Activated CD8-positive, alpha-beta memory T cell treated with anti-CD3 and anti-CD28 coated beads, Interleukin-2, amount 10 ng/mL, durations not matched to agents 7 days and 5 days (primary cell): ENCODE measurements at regions not wholly inside any gene's neighbourhood (a gene's known extent, or its start where the extent isn't known, plus 50 kb on each side); places are given as distances from the start of the nearest gene placed in this dataset.
A peak's percentile ranks its signal among the peaks of the same experiment; 100 is the strongest.
"Not testable (repeated sequence)": the region's sequence is repeated elsewhere in the genome, so short reads cannot be mapped to it uniquely, and the experiment has no call there.

Experiments
- ATAC-seq: fragments of 150-1000 bp; cut with Tn5 transposase; one replicate; pipeline ENCODE4 v1.10.0; 2021; ENCODE audit warnings: moderate library complexity
- CTCF ChIA-PET: fragments of 350-600 bp; sonication (Branson Sonifier 250); formaldehyde crosslinking; loops from one replicate; lab custom pipeline; 2021; ENCODE audit warnings: antibody characterized with exemption; lab: Charles Lee
- DNase-seq: peaks from one replicate; pipeline ENCODE4 v3.0.0-alpha.2; 2020
- H3K27ac Mint-ChIP-seq: one replicate; pipeline ENCODE4 v1.8.0; 2021; ENCODE audit warnings: mild to moderate bottlenecking, mixed read lengths
- H3K27me3 Mint-ChIP-seq: one replicate; pipeline ENCODE4 v1.8.0; 2021; ENCODE audit warnings: mixed read lengths
- H3K36me3 Mint-ChIP-seq: one replicate; pipeline ENCODE4 v1.8.0; 2021; ENCODE audit warnings: mild to moderate bottlenecking, mixed read lengths
- H3K4me1 Mint-ChIP-seq: one replicate; pipeline ENCODE4 v1.8.0; 2021; ENCODE audit warnings: mixed read lengths
- H3K4me3 Mint-ChIP-seq: one replicate; pipeline ENCODE4 v1.8.0; 2021; ENCODE audit warnings: mild to moderate bottlenecking, moderate library complexity, mixed read lengths
- H3K9me3 Mint-ChIP-seq: one replicate; pipeline ENCODE4 v1.8.0; 2022; ENCODE audit warnings: low read depth, mixed read lengths

DNA sequence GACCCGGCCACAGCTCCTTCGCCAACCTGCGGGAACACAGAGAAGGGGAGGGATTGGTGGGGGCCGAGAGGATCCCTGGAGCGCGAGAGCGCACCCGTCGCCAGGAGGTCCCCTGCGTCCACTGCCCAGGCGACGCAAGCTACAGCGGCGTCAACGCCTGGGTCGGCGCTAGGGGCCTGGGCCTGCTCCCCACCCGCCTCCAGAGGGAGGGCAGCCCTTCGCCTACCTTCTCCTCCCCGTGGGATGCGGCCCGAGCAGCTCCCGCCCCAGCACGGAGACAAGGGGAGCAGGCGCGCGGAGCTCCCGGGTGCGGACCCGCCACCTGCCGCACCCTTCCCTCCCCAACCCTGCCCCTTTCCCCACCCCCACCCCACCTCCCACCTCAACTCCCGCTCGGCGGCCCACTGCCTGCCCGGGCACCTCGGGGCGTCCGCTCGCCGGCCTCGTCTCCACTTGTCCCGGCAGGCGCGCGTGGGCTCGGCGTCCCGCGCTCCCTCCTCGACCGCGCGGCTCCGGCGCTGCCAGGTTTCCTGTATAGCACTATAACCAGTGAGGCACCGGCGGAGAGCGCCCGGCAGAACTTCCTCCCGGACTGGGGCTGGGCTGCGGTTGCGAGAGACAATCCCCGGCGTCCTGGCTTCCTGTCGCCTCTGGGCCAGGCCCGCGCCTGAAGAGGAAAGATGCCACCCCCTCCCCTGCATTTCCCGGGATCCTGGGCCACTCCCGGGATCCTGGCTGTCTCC lies 119.1 kb upstream of the SMURF2 start:
- ATAC-seq (peak; percentile 25), DNase-seq (peak; percentile 73)
- Mint-ChIP-seq H3K27ac (peak overlapping the region; percentile 73), H3K4me3 (peak overlapping the region; percentile 73), H3K36me3 (no peaks in the 10 kb centered on the region), H3K27me3 (peaks cover 19% of the 10 kb centered on the region), H3K4me1 (peaks cover 34% of the 10 kb centered on the region), H3K9me3 (no peaks in the 10 kb centered on the region)
- CTCF ChIA-PET, result no interaction called here

DNA sequence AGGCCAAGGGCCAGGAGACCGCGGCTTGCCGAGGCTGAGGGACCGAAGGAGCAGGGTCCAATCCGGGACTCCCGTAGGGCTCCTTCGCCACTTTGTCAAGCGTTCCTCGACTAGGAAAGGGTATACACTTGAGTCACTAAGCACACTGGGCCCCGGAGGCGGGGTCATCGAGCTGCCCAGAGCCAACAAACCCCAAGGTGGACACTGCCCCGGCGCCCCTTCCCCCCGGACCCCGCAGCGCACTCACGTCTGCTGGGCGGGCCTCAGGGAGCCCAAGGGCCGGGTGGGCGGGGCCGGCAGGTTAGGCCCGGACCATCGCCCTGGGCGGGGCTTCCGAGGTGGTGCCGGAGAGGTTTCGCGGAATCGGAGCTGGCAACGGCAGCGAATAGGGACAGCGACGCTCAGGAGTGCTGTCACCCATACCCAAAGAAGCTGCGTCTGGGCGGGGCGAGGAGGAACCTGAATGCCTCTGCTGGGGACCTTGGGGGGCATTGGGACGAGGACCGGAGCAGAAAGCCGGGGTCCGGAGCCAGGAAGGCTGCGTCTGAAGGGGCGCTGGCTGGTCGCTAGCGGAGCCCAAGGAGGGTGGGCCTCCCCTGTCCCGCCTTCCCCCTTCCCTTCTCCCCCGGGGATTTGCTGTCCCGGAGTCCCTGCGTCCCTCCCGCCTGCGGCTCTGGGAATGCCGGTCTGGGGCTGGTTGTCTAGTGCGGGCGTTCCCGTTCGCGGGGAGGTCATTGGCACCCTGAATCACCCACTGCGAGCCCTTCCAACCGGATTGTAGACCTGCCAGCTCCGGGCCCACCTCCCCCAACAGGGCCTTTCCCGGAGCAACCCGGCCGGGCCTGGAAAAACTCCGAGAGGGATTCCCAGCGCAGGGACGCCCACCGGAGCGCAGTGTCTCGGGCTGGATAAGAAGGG lies 118.2 kb upstream of the SMURF2 start:
- ATAC-seq (peak; percentile 84), DNase-seq (peak; percentile 92)
- peaks cover 19% of the 10 kb centered on the region for H3K27me3 Mint-ChIP-seq
- no peaks in the 10 kb centered on the region for H3K36me3 Mint-ChIP-seq
- CTCF ChIA-PET, result interaction anchor here (1.0 kb wide), 1 partner anchor 139 kb away, joined by 4 read pairs; the partner anchor contains the start of gene LRRC37A3
- H3K9me3 Mint-ChIP-seq, result no peaks in the 10 kb centered on the region
- peaks cover 34% of the 10 kb centered on the region for H3K4me1 Mint-ChIP-seq
- peak overlapping the region; percentile 73 for H3K4me3 Mint-ChIP-seq
- H3K27ac Mint-ChIP-seq, result peak overlapping the region; percentile 73

DNA sequence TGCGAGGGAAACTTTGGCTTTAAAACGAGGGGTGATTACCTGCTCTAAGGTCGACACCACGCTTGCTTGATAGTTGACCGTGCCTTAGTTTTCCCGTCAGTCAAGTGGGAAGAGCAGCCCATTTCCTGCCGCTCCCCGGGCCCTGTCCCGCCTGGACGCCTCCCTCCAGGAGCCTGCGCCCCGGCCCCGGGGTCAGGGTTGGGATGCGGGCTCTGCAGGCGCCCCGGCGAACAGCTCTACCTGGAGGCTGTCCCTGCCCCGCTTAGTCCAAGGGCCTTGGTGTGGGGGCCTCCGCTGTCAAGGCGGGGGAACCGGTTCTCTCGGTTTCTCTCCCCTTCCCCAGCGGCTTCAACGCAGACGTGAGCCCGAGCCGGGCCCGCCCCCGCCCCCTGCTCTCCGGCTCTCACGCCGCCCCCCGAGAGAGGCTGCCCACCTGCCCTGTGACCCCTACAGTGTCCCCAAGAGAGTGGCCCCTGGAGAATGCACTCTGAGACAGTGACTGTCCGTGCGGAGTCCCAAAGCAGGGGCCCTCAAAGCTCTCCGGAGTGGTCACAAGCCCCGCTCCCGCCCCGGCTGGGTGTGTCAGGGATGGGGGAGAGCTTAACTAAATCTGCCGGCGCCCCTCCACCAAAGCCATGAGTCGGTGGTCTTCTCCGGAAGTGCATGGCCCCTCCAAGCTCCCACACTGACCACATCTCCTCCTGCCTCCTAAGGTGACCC lies 117.4 kb upstream of the SMURF2 start:
- H3K9me3 Mint-ChIP-seq, result no peaks in the 10 kb centered on the region
- ATAC-seq, result no peak
- no peak overlapping the region for H3K27ac Mint-ChIP-seq
- H3K4me3 Mint-ChIP-seq, result peak overlapping the region; percentile 73
- CTCF ChIA-PET, result interaction anchor here (1.0 kb wide), 1 partner anchor 140 kb away, joined by 4 read pairs; the partner anchor contains the start of gene LRRC37A3
- no peak for DNase-seq
- H3K4me1 Mint-ChIP-seq, result peaks cover 34% of the 10 kb centered on the region
- no peaks in the 10 kb centered on the region for H3K36me3 Mint-ChIP-seq
- peaks cover 19% of the 10 kb centered on the region for H3K27me3 Mint-ChIP-seq

DNA sequence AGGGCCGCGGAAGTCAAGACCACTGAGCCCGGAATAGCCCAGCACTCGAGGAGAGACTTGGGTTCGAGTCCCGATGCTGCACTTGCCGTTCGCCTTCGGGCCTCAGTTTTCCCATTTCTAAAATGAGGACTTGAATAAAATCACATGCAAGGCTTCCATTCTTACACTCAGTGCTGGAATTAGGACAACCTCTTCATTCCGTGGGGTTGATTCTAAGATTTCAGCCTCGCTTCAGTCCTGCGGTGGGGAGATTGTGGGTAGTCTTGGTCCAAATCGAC lies 116.9 kb upstream of the SMURF2 start:
- H3K4me3 Mint-ChIP-seq, result peak overlapping the region; percentile 50

DNA sequence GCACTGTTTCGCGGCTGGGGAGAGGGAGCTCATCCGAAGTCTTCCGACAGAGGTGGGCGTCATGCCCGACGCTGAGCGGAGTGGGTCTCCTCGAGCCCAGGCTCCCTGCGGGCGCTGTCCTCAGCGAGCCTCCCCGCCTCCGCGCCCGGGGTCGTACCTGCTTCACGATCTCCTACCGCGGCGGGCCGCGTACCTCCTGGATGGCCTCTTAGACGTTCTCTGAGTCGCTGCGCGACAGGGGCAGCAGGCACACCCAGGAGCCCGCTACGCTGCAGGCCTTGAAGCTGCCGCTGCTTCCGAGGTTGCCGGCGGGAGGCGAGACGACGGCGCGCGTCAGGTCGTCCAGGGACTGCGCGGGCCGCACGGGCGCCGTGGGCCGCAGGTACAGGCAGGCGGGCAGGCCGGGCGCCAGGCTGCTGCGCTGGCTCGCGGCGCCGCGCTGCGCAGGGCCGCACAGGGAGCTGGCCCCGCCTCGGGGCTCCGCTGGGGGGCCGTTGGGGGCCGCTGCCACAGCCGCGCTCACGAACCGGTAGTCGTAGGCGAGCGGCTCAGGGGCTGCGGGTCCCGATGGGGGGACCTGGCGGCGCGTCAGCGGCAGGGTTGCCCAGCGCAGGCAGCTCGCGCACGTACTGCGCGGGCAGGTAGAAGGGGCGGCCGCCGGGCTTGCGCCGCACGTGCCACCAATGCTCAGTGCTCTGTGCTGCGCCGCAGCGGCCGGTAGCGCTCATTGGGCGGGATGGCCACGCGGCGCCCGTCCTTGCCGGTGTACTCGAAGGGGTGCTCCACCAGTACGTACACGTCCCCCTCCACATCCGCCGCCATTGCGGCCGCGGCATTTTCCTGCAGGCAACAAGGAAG lies 116.4 kb upstream of the SMURF2 start:
- H3K9me3 Mint-ChIP-seq, result no peaks in the 10 kb centered on the region
- no peak for DNase-seq

More for the DNA sequence above, 116.9 kb upstream of the SMURF2 start:
- H3K27ac Mint-ChIP-seq, DNase-seq, ATAC-seq, H3K36me3 Mint-ChIP-seq, CTCF ChIA-PET, H3K9me3 Mint-ChIP-seq: not testable (repeated sequence)
- H3K27me3 Mint-ChIP-seq, result peaks cover 19% of the 10 kb centered on the region
- peaks cover 34% of the 10 kb centered on the region for H3K4me1 Mint-ChIP-seq

DNA sequence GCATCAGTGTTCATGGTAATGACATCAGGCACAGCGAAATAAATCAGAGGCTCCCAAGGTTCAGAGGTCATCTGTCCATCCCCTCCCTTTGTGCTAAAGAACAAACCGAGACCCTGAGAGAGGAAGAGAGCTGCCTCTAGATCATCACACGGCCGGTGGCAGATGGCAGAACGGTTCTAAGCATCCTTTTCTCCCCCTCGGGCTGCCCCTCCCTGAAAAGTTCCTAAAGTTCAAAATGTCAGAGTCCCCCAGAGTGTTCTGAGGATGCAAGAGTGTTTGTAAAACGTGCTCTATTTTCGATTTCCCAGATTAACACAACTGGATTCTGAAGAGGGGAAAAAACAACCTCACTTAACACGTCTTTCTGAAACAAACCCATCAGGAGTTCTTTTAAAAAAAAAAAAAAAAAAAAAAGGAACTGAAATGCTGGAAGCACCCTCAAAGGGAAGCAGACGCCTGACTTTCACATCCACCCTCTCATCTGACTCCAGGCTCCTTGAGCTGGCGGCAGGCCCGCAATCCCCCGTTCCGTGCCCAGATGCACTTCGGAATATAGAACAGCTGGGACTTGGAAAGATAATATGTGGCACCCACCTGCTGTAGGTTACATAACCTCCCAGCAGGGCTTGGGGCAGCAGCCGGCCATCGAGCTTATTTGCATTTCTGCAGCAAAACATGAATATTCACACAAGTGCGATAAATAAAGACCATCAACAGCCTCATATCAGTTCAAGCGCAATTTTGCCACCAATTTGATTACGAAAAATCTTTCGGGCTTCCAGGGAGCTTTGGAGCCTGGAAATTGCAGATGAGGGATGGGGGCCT lies 115.5 kb upstream of the SMURF2 start:
- CTCF ChIA-PET, result interaction anchor here (0.7 to 2.3 kb wide), 7 partner anchors 10 to 184 kb away, joined by 3 to 9 read pairs (median 5); partner anchors contain the start of gene LRRC37A3
- Mint-ChIP-seq H3K27ac (peak overlapping the region; percentile 40), H3K36me3 (no peaks in the 10 kb centered on the region), H3K4me1 (peaks cover 34% of the 10 kb centered on the region), H3K9me3 (no peaks in the 10 kb centered on the region), H3K27me3 (peaks cover 19% of the 10 kb centered on the region), H3K4me3 (no peak overlapping the region)
- DNase-seq, result no peak
- ATAC-seq, result no peak

More for the DNA sequence above, 116.4 kb upstream of the SMURF2 start:
- CTCF ChIA-PET, result interaction anchor here (1.4 to 2.3 kb wide), 3 partner anchors 141 to 183 kb away, joined by 6 to 9 read pairs (median 7); partner anchors contain the start of gene LRRC37A3
- Mint-ChIP-seq H3K4me1 (peaks cover 34% of the 10 kb centered on the region), H3K27ac (no peak overlapping the region), H3K4me3 (peak overlapping the region; percentile 50), H3K27me3 (peaks cover 19% of the 10 kb centered on the region), H3K36me3 (no peaks in the 10 kb centered on the region)
- peak; percentile 10 for ATAC-seq

DNA sequence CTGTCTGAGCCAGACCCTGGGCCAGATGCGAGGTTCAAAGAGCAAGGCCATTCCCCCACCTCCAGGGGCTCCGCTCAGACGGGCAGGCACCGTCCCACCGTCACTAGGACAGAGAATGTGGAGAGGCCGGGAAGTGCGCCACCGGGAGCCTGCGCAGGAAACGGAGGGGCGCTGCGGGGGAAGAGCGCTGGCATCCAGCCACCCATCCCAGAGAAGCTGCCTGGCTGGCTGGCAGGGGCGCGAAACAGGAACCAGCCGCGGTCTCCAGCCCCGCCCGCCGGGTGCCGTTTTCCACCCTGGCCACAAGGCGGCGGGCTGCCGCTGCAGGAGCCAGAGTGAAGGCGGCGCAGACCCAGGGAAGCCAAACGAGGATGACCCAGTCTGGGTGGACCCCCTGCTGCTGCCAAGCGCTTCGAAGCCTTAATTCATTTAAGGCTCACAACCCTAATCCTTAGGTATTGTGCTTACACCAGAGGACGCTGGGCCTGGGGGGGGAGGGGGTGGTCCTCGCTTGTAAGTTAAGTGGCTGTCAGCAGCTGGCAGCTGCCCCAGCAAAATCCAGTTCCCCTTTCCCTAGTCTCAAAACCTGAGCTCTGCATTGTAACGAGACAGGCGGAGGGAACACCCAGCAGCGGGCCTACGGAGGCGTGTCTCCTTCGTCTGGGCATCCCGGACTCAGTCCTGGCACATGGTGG lies 114.8 kb upstream of the SMURF2 start:
- H3K4me1 Mint-ChIP-seq, result peaks cover 28% of the 10 kb centered on the region
- peaks cover 19% of the 10 kb centered on the region for H3K27me3 Mint-ChIP-seq
- ATAC-seq (peak; percentile 59), DNase-seq (peak; percentile 80)
- H3K27ac Mint-ChIP-seq, result peak overlapping the region; percentile 40
- peak overlapping the region; percentile 58 for H3K4me3 Mint-ChIP-seq
- H3K9me3 Mint-ChIP-seq, H3K36me3 Mint-ChIP-seq: not testable (repeated sequence)
- CTCF ChIA-PET, result interaction anchor here (0.7 to 2.3 kb wide), 9 partner anchors 11 to 185 kb away, joined by 3 to 9 read pairs (median 5); partner anchors contain the start of gene LRRC37A3

DNA sequence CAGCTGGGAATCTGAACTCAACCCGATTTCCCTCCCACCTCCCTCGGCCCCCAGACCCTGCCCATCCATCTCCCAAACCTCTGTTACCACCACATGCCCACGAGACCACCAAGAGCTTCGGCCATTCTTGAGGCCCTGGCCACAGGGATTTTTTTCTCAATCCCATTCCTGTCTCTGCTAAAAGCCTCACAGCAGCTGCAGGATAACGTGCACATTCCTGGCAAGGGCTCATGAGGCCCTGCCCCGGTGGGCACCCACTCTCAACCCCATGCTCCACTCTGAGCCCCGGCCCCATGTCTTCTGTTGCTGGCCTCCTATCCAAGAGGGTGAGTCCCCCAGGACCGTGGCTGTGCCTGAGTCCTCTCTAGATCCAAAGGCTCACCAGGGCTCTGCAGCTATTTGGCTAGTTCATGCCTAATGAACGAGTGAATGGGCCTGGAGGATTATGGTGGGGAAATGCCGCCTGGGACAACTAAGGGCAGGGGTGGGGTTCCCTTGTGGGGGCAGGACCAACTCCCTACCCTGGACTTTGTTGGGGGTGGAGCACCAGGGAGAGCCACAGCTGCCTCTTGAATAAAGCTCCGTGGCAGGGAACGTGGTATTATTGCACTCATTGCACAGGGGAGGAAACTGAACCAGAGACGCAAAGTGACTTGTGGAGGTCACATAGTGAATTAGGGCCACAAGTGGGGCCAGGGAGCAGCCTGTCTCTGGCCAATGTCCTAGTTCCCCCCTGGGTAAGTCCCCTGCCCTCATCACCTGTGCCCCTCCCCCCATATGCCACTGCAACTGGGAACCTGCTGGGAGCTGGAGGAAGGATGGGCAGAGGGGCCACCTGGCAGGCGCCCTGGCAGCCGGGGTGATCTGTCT lies 113.8 kb upstream of the SMURF2 start:
- no peak for ATAC-seq

DNA sequence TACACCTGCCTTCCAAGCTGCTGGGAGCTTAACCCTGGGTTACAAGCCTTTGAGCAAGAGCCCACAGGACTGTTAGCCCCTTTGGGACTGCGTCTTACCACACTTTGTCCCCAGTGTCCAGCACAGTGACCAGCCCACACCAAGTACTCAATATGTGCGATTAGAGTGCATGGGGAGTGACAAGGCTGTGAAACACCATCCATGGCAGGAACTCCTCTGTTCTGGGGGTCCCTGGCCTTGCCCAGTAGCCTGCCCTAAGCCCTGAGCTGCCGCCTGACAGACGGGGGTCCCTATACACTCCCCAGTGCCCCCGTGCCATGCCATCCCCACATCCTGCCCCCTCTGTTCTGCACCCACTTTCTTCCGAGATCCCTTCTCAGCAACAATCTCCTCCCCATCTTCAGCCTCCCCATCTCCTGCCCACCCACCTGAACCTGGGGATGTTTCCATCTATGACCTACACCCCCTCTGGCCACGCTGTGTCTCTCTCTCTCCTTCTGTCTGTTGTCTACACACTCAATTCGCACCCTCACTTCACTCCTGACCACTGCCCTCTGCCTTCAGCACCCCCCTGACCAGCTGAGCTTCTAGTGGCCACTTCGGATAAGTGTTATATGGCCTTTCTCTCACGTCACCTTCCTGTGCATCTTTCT lies 112.9 kb upstream of the SMURF2 start:
- CTCF ChIA-PET, result no interaction called here
- DNase-seq (no peak), ATAC-seq (no peak)
- Mint-ChIP-seq H3K4me1 (peaks cover 22% of the 10 kb centered on the region), H3K27ac (no peak overlapping the region), H3K36me3 (no peaks in the 10 kb centered on the region), H3K4me3 (no peak overlapping the region), H3K27me3 (peaks cover 19% of the 10 kb centered on the region), H3K9me3 (no peaks in the 10 kb centered on the region)

More for the DNA sequence above, 113.8 kb upstream of the SMURF2 start:
- peaks cover 24% of the 10 kb centered on the region for H3K4me1 Mint-ChIP-seq
- H3K27me3 Mint-ChIP-seq, result peaks cover 19% of the 10 kb centered on the region
- H3K9me3 Mint-ChIP-seq, result no peaks in the 10 kb centered on the region
- H3K4me3 Mint-ChIP-seq, result no peak overlapping the region
- H3K36me3 Mint-ChIP-seq, result no peaks in the 10 kb centered on the region
- no peak overlapping the region for H3K27ac Mint-ChIP-seq
- CTCF ChIA-PET, result interaction anchor here (0.9 to 2.3 kb wide), 4 partner anchors 12 to 143 kb away, joined by 3 to 7 read pairs (median 5); partner anchors contain the start of gene LRRC37A3
- no peak for DNase-seq
